ENCODE measurements at regions not wholly inside any gene's neighbourhood (a gene's known extent, or its start where the extent isn't known, plus 50 kb on each side); places are given as distances from the start of the nearest gene placed in this dataset.
A peak's percentile ranks its signal among the peaks of the same experiment; 100 is the strongest.

- TF ChIP-seq POLR2A (IDR thresholded peaks at IDR 0.05; ENCODE audit: low read depth, low read length), result no peak
- FAIRE-seq (no peak), DNase-seq (ENCODE audit: insufficient read length, low spot score) (no peak)
Measured at GRCh38 chr1:106637566-106637965, 418.9 kb upstream of the PRMT6 start.

- no peak for FAIRE-seq
- DNase-seq (ENCODE audit: insufficient read length, low spot score), result no peak
- no peak for TF ChIP-seq POLR2A (IDR thresholded peaks at IDR 0.05; ENCODE audit: low read depth, low read length)
Measured at GRCh38 chr1:106646261-106646784, 410.2 kb upstream of the PRMT6 start.

GRCh38 chr1:106646816-106647215 lies 409.7 kb upstream of the PRMT6 start:
- FAIRE-seq, result no peak
- no peak for DNase-seq (ENCODE audit: insufficient read length, low spot score)
- no peak for TF ChIP-seq POLR2A (IDR thresholded peaks at IDR 0.05; ENCODE audit: low read depth, low read length)

- DNase-seq (ENCODE audit: insufficient read length, low spot score) (no peak), FAIRE-seq (no peak)
- TF ChIP-seq POLR2A (IDR thresholded peaks at IDR 0.05; ENCODE audit: low read depth, low read length), result no peak
Measured at GRCh38 chr1:106651028-106651762, 405.3 kb upstream of the PRMT6 start.

- no peak for TF ChIP-seq POLR2A (IDR thresholded peaks at IDR 0.05; ENCODE audit: low read depth, low read length)
- no peak for DNase-seq (ENCODE audit: insufficient read length, low spot score)
- no peak for FAIRE-seq
Measured at GRCh38 chr1:106659490-106660244, 396.8 kb upstream of the PRMT6 start.

- no peak for TF ChIP-seq POLR2A (IDR thresholded peaks at IDR 0.05; ENCODE audit: low read depth, low read length)
- DNase-seq (ENCODE audit: insufficient read length, low spot score) (no peak), FAIRE-seq (no peak)
Measured at GRCh38 chr1:106675558-106675957, 380.9 kb upstream of the PRMT6 start.

GRCh38 chr1:106676021-106676420 lies 380.5 kb upstream of the PRMT6 start:
- no peak for TF ChIP-seq POLR2A (IDR thresholded peaks at IDR 0.05; ENCODE audit: low read depth, low read length)
- no peak for DNase-seq (ENCODE audit: insufficient read length, low spot score)
- no peak for FAIRE-seq

- no peak for FAIRE-seq
Measured at GRCh38 chr1:106677181-106677580, 379.3 kb upstream of the PRMT6 start.

GRCh38 chr1:106677721-106678120 lies 378.8 kb upstream of the PRMT6 start:
- TF ChIP-seq POLR2A (IDR thresholded peaks at IDR 0.05; ENCODE audit: low read depth, low read length), result no peak
- no peak for FAIRE-seq
- no peak for DNase-seq (ENCODE audit: insufficient read length, low spot score)

More at GRCh38 chr1:106677181-106677580, 379.3 kb upstream of the PRMT6 start:
- TF ChIP-seq POLR2A (IDR thresholded peaks at IDR 0.05; ENCODE audit: low read depth, low read length), result no peak
- no peak for DNase-seq (ENCODE audit: insufficient read length, low spot score)

GRCh38 chr1:106678279-106679050 lies 378.0 kb upstream of the PRMT6 start:
- peak; percentile 43 for FAIRE-seq
- no peak for TF ChIP-seq POLR2A (IDR thresholded peaks at IDR 0.05; ENCODE audit: low read depth, low read length)
- DNase-seq (ENCODE audit: insufficient read length, low spot score), result no peak

- TF ChIP-seq POLR2A (IDR thresholded peaks at IDR 0.05; ENCODE audit: low read depth, low read length), result no peak
- FAIRE-seq (no peak), DNase-seq (ENCODE audit: insufficient read length, low spot score) (no peak)
Measured at GRCh38 chr1:106680216-106680615, 376.3 kb upstream of the PRMT6 start.

- TF ChIP-seq POLR2A (IDR thresholded peaks at IDR 0.05; ENCODE audit: low read depth, low read length), result no peak
- FAIRE-seq (peak; percentile 87), DNase-seq (ENCODE audit: insufficient read length, low spot score) (no peak)
Measured at GRCh38 chr1:106680776-106681344, 375.6 kb upstream of the PRMT6 start.

GRCh38 chr1:106681939-106682522 lies 374.4 kb upstream of the PRMT6 start:
- FAIRE-seq (no peak), DNase-seq (ENCODE audit: insufficient read length, low spot score) (no peak)
- no peak for TF ChIP-seq POLR2A (IDR thresholded peaks at IDR 0.05; ENCODE audit: low read depth, low read length)
